OCI-LY1 (cell line): ENCODE measurements at regions not wholly inside any gene's neighbourhood (a gene's known extent, or its start where the extent isn't known, plus 50 kb on each side); places are given as distances from the start of the nearest gene placed in this dataset.

Experiments used
- H2AFZ ChIP-seq: fragments of 200-600 bp; sonication (generic), shearing (Covaris generic); 2 replicates; pipeline ENCODE4 v1.6.0; 2014; ENCODE audit warnings: antibody characterized with exemption, mild to moderate bottlenecking, low read length
- H3F3A ChIP-seq: fragments of 200-600 bp; sonication (generic), shearing (Covaris generic); 2 replicates; pipeline ENCODE4 v1.6.0; 2014; ENCODE audit warnings: mild to moderate bottlenecking, antibody characterized with exemption, low read length, moderate library complexity; ENCODE audit not compliant: insufficient read depth
- H3K27ac ChIP-seq: fragments of 200-600 bp; sonication (generic); 2 replicates; pipeline ENCODE4 v1.5.1; 2014; ENCODE audit warnings: low read length, mixed run types, mild to moderate bottlenecking, low read depth; ENCODE audit not compliant: poor library complexity, severe bottlenecking
- H3K27me3 ChIP-seq: fragments of 200-600 bp; sonication (generic); 2 replicates; pipeline ENCODE4 v1.6.0; 2014; ENCODE audit warnings: antibody characterized with exemption, mild to moderate bottlenecking, low read length, moderate library complexity; ENCODE audit not compliant: insufficient read depth
- H3K36me3 ChIP-seq: fragments of 200-600 bp; sonication (generic); 2 replicates; pipeline ENCODE4 v1.6.1; 2014; ENCODE audit warnings: mild to moderate bottlenecking, antibody characterized with exemption, low read length, moderate library complexity, mixed read lengths; ENCODE audit not compliant: insufficient read depth
- H3K4me1 ChIP-seq: fragments of 200-600 bp; sonication (generic); 2 replicates; pipeline ENCODE4 v1.5.1; 2014; ENCODE audit warnings: mild to moderate bottlenecking, low read length, moderate library complexity; ENCODE audit not compliant: insufficient read depth, severe bottlenecking
- H3K4me2 ChIP-seq: fragments of 200-600 bp; sonication (generic), shearing (Covaris generic); 2 replicates; pipeline ENCODE4 v1.6.1; 2014; ENCODE audit warnings: low read length
- H3K4me3 ChIP-seq: fragments of 200-600 bp; sonication (generic); 2 replicates; pipeline ENCODE4 v1.5.1; 2014; ENCODE audit warnings: low read length, low read depth, mild to moderate bottlenecking, mixed read lengths; ENCODE audit not compliant: poor library complexity, severe bottlenecking
- H3K79me2 ChIP-seq: fragments of 200-600 bp; shearing (Covaris generic); 2 replicates; pipeline ENCODE4 v1.6.1; 2016; ENCODE audit warnings: mixed run types, low read length, mixed read lengths; ENCODE audit not compliant: insufficient read depth
- H3K9ac ChIP-seq: fragments of 200-600 bp; sonication (generic), shearing (Covaris generic); 2 replicates; pipeline ENCODE4 v1.6.1; 2014; ENCODE audit warnings: mild to moderate bottlenecking, low read length, mixed read lengths
- H3K9me2 ChIP-seq: fragments of 200-600 bp; sonication (generic), shearing (Covaris generic); 2 replicates; pipeline ENCODE4 v1.6.1; 2014; ENCODE audit warnings: low read depth, mild to moderate bottlenecking, low read length, mixed read lengths
- H3K9me3 ChIP-seq: fragments of 200-600 bp; shearing (Covaris generic); 2 replicates; pipeline ENCODE4 v1.6.1; 2014; ENCODE audit warnings: low read length, mixed read lengths
- H4K20me1 ChIP-seq: fragments of 200-600 bp; sonication (generic), shearing (Covaris generic); 2 replicates; pipeline ENCODE4 v1.6.0; 2016; ENCODE audit warnings: mild to moderate bottlenecking, low read length; ENCODE audit not compliant: insufficient read depth
- CTCF ChIP-seq: fragments of 200-600 bp; sonication (generic), shearing (Covaris generic); IDR thresholded peaks from 2 replicates; pipeline ENCODE4 v1.5.1; 2017; ENCODE audit warnings: mild to moderate bottlenecking, antibody characterized with exemption, low read length, moderate library complexity, mixed read lengths
- EZH2 ChIP-seq: fragments of 200-600 bp; sonication (generic), shearing (Covaris generic); IDR thresholded peaks from 2 replicates; pipeline ENCODE4 v1.8.0; 2017; ENCODE audit warnings: borderline replicate concordance, mixed run types, mild to moderate bottlenecking, antibody characterized with exemption, low read length, moderate library complexity, mixed read lengths

DNA sequence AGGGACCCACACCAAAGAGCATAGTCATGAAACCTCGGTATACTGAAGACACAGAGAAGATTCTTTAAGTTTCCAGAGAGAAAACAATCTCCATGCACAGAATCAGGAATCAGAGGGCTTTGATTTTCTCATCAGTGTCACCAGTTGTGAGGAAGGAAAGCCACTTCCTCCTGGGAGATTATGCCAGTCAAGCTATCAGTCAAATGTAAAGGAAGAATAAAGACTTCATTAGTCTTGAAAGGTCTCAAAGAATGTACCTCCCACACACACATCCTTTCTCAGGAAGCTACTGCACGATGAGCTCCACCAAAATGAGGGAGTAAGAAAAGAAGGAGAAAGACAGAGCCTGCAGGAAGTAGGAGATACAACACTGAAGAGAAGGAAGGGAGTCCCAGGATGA lies 486.3 kb downstream of the SHQ1 start:
- Histone ChIP-seq H3K9me2 (no peaks in the 10 kb centered on the region), H3K4me1 (no peaks in the 10 kb centered on the region), H3K79me2 (no peaks in the 10 kb centered on the region), H3K27ac (no peak overlapping the region), H3K27me3 (no peaks in the 10 kb centered on the region), H3K9me3 (no peaks in the 10 kb centered on the region), H3F3A (no peaks in the 10 kb centered on the region), H3K4me2 (no peak overlapping the region), H4K20me1 (no peaks in the 10 kb centered on the region), H3K36me3 (no peaks in the 10 kb centered on the region), H2AFZ (no peak overlapping the region), H3K9ac (no peak overlapping the region), H3K4me3 (no peak overlapping the region)
- TF ChIP-seq CTCF (no peak), EZH2 (no peak)

- no peak overlapping the region for H3K4me3 ChIP-seq
- no peak overlapping the region for H3K9ac ChIP-seq
- H3K79me2 ChIP-seq, result no peaks in the 10 kb centered on the region
- H3K9me3 ChIP-seq, result no peaks in the 10 kb centered on the region
- no peak for TF ChIP-seq CTCF
- TF ChIP-seq EZH2, result no peak
- H2AFZ ChIP-seq, result no peak overlapping the region
- no peak overlapping the region for H3K27ac ChIP-seq
- H3F3A ChIP-seq, result no peaks in the 10 kb centered on the region
- H3K36me3 ChIP-seq, result no peaks in the 10 kb centered on the region
- H3K4me1 ChIP-seq, result no peaks in the 10 kb centered on the region
- no peak overlapping the region for H3K4me2 ChIP-seq
- no peaks in the 10 kb centered on the region for H3K27me3 ChIP-seq
- H3K9me2 ChIP-seq, result no peaks in the 10 kb centered on the region
- no peaks in the 10 kb centered on the region for H4K20me1 ChIP-seq
Observed at GRCh38 chr3:72359743-72360142, 488.5 kb downstream of the SHQ1 start.

- Histone ChIP-seq H2AFZ (no peak overlapping the region), H4K20me1 (no peaks in the 10 kb centered on the region), H3K4me3 (no peak overlapping the region), H3K27me3 (0 out of 2 replicates have a peak, but pooled peaks cover 3% of the 10 kb centered on the region), H3K9me3 (no peaks in the 10 kb centered on the region), H3F3A (no peaks in the 10 kb centered on the region), H3K36me3 (no peaks in the 10 kb centered on the region), H3K4me2 (no peak overlapping the region), H3K4me1 (no peaks in the 10 kb centered on the region), H3K9me2 (no peaks in the 10 kb centered on the region), H3K9ac (no peak overlapping the region), H3K27ac (no peak overlapping the region), H3K79me2 (no peaks in the 10 kb centered on the region)
- TF ChIP-seq CTCF (no peak), EZH2 (no peak)
Observed at GRCh38 chr3:72355168-72355567, 493.1 kb downstream of the SHQ1 start.
